NCI-H446 treated with DMSO at 0.1 percent for 48 hours (cell line): ENCODE measurements at regions not wholly inside any gene's neighbourhood (a gene's known extent, or its start where the extent isn't known, plus 50 kb on each side); places are given as distances from the start of the nearest gene placed in this dataset.

Source experiments
- DNase-seq: peaks from one replicate; lab custom pipeline; 2025; lab: John Stamatoyannopoulos, UW

GRCh38 chr14:51780741-51781140 is 79.7 kb upstream of the GNG2 start:
- no peak for DNase-seq

- no peak for DNase-seq
Measured at GRCh38 chr14:51781381-51781780, 79.0 kb upstream of the GNG2 start.

- no peak for DNase-seq
Measured at GRCh38 chr14:51782435-51782834, 78.0 kb upstream of the GNG2 start.

GRCh38 chr14:51783765-51784164 is 76.6 kb upstream of the GNG2 start:
- no peak for DNase-seq

GRCh38 chr14:51784466-51784865 is 75.9 kb upstream of the GNG2 start:
- DNase-seq, result no peak

- no peak for DNase-seq
Measured at GRCh38 chr14:51786227-51786626, 74.2 kb upstream of the GNG2 start.

- no peak for DNase-seq
Measured at GRCh38 chr14:51787352-51787751, 73.1 kb upstream of the GNG2 start.

- DNase-seq, result no peak
Measured at GRCh38 chr14:51789114-51789513, 71.3 kb upstream of the GNG2 start.

- DNase-seq, result no peak
Measured at GRCh38 chr14:51789596-51789995, 70.8 kb upstream of the GNG2 start.

- peak; percentile 24 for DNase-seq
Measured at GRCh38 chr14:51792809-51793208, 67.6 kb upstream of the GNG2 start.

- no peak for DNase-seq
Measured at GRCh38 chr14:51805541-51805940, 54.9 kb upstream of the GNG2 start.

- no peak for DNase-seq
Measured at GRCh38 chr14:51806026-51807023, 54.1 kb upstream of the GNG2 start.

GRCh38 chr14:51807356-51807755 is 53.1 kb upstream of the GNG2 start:
- DNase-seq, result no peak
